Loucy (cell line): ENCODE measurements at regions not wholly inside any gene's neighbourhood (a gene's known extent, or its start where the extent isn't known, plus 50 kb on each side); places are given as distances from the start of the nearest gene placed in this dataset.

Source experiments
- H2AFZ ChIP-seq: fragments of 200-600 bp; sonication (generic); 2 replicates; pipeline ENCODE4 v1.6.0; 2016; ENCODE audit warnings: antibody characterized with exemption, mild to moderate bottlenecking, low read length, moderate library complexity
- H3F3A ChIP-seq: fragments of 200-600 bp; 2 replicates; pipeline ENCODE4 v1.6.0; 2016; ENCODE audit warnings: antibody characterized with exemption, low read depth, mild to moderate bottlenecking
- H3K27me3 ChIP-seq: fragments of 200-600 bp; sonication (generic); 2 replicates; pipeline ENCODE4 v1.6.1; 2014; ENCODE audit warnings: low read length, mild to moderate bottlenecking; ENCODE audit not compliant: insufficient read depth, poor library complexity, severe bottlenecking
- H3K36me3 ChIP-seq: fragments of 200-600 bp; sonication (generic); 2 replicates; pipeline ENCODE4 v1.6.1; 2016; ENCODE audit warnings: low read length; ENCODE audit not compliant: insufficient read depth
- H3K4me1 ChIP-seq: fragments of 200-600 bp; sonication (generic); 2 replicates; pipeline ENCODE4 v1.5.1; 2014; ENCODE audit warnings: low read length, mild to moderate bottlenecking; ENCODE audit not compliant: insufficient read depth, poor library complexity, severe bottlenecking
- H3K4me2 ChIP-seq: fragments of 200-600 bp; sonication (generic); 2 replicates; pipeline ENCODE4 v1.6.0; 2014; ENCODE audit warnings: antibody characterized with exemption, low read length, low read depth, mild to moderate bottlenecking; ENCODE audit not compliant: poor library complexity, severe bottlenecking
- H3K4me3 ChIP-seq: fragments of 200-600 bp; sonication (generic); 2 replicates; pipeline ENCODE4 v1.5.1; 2014; ENCODE audit warnings: low read length, mild to moderate bottlenecking, mixed read lengths; ENCODE audit not compliant: poor library complexity, severe bottlenecking
- H3K79me2 ChIP-seq: fragments of 200-600 bp; sonication (generic); 2 replicates; pipeline ENCODE4 v1.6.1; 2014; ENCODE audit warnings: low read length; ENCODE audit not compliant: insufficient read depth
- H3K9ac ChIP-seq: fragments of 200-600 bp; sonication (generic); 2 replicates; pipeline ENCODE4 v1.6.0; 2014; ENCODE audit warnings: mild to moderate bottlenecking, low read depth, low read length, moderate library complexity; ENCODE audit not compliant: poor library complexity, severe bottlenecking
- H3K9me2 ChIP-seq: fragments of 200-600 bp; sonication (generic); replicated peaks from 2 replicates; pipeline ENCODE4 v1.6.1; 2016; ENCODE audit warnings: low read depth, low read length, mixed read lengths
- H3K9me3 ChIP-seq: fragments of 200-600 bp; sonication (generic); 2 replicates; pipeline ENCODE4 v1.6.1; 2014; ENCODE audit warnings: mild to moderate bottlenecking, antibody characterized with exemption, low read length, low read depth; ENCODE audit not compliant: insufficient read depth
- H4K20me1 ChIP-seq: fragments of 200-600 bp; sonication (generic); 2 replicates; pipeline ENCODE4 v1.6.0; 2014; ENCODE audit warnings: antibody characterized with exemption, low read length, mild to moderate bottlenecking; ENCODE audit not compliant: insufficient read depth, poor library complexity, severe bottlenecking
- CTCF ChIP-seq: fragments of 200-600 bp; sonication (generic); conservative IDR thresholded peaks from 2 replicates; pipeline ENCODE4 v1.5.1; 2014; ENCODE audit warnings: mild to moderate bottlenecking, antibody characterized with exemption, low read length
- EZH2phosphoT487 ChIP-seq: fragments of 200-600 bp; IDR thresholded peaks from 2 replicates; pipeline ENCODE4 v1.6.1; 2018; ENCODE audit warnings: antibody characterized with exemption, mild to moderate bottlenecking, moderate library complexity, borderline replicate concordance

- no peaks in the 10 kb centered on the region for H4K20me1 ChIP-seq
- no peaks in the 10 kb centered on the region for H3K36me3 ChIP-seq
- no peaks in the 10 kb centered on the region for H3K79me2 ChIP-seq
- H3K27me3 ChIP-seq = no peaks in the 10 kb centered on the region
- no peaks in the 10 kb centered on the region for H3K9me2 ChIP-seq
- no peaks in the 10 kb centered on the region for H3K9me3 ChIP-seq
- peaks cover 59% of the 10 kb centered on the region for H3K4me1 ChIP-seq
- peak overlapping the region; percentile 12 for H3K4me2 ChIP-seq
- H2AFZ ChIP-seq = peak overlapping the region; percentile 43
- no peak for TF ChIP-seq CTCF
- no peak for TF ChIP-seq EZH2phosphoT487
- no peaks in the 10 kb centered on the region; the same call in 1 of the 2 replicates for H3F3A ChIP-seq
- no peak overlapping the region for H3K4me3 ChIP-seq
- H3K9ac ChIP-seq = peak overlapping the region; percentile 2
Measured at GRCh38 chr2:172285010-172285621, 142.3 kb upstream of the ITGA6 start.

GRCh38 chr2:172285760-172286159, 141.6 kb upstream of the ITGA6 start:
- H3F3A ChIP-seq = no peaks in the 10 kb centered on the region; the same call in 1 of the 2 replicates
- H3K27me3 ChIP-seq = no peaks in the 10 kb centered on the region
- H4K20me1 ChIP-seq = no peaks in the 10 kb centered on the region
- no peaks in the 10 kb centered on the region for H3K79me2 ChIP-seq
- H3K4me1 ChIP-seq = peaks cover 53% of the 10 kb centered on the region
- H2AFZ ChIP-seq = peak overlapping the region; percentile 43
- no peaks in the 10 kb centered on the region for H3K9me3 ChIP-seq
- no peaks in the 10 kb centered on the region for H3K9me2 ChIP-seq
- no peak overlapping the region for H3K9ac ChIP-seq
- TF ChIP-seq CTCF (no peak), EZH2phosphoT487 (no peak)
- no peak overlapping the region for H3K4me3 ChIP-seq
- H3K4me2 ChIP-seq = peak overlapping the region; percentile 12
- no peaks in the 10 kb centered on the region for H3K36me3 ChIP-seq

GRCh38 chr2:172287190-172287589, 140.2 kb upstream of the ITGA6 start:
- no peaks in the 10 kb centered on the region for H3K79me2 ChIP-seq
- H3K36me3 ChIP-seq = no peaks in the 10 kb centered on the region
- no peaks in the 10 kb centered on the region for H3K27me3 ChIP-seq
- H4K20me1 ChIP-seq = no peaks in the 10 kb centered on the region
- H3K9ac ChIP-seq = no peak overlapping the region
- no peaks in the 10 kb centered on the region for H3K9me3 ChIP-seq
- peaks cover 38% of the 10 kb centered on the region for H3K4me1 ChIP-seq
- TF ChIP-seq CTCF (no peak), EZH2phosphoT487 (no peak)
- no peak overlapping the region for H3K4me3 ChIP-seq
- H3K4me2 ChIP-seq = no peak overlapping the region
- no peak overlapping the region for H2AFZ ChIP-seq
- no peaks in the 10 kb centered on the region; the same call in 1 of the 2 replicates for H3F3A ChIP-seq
- H3K9me2 ChIP-seq = no peaks in the 10 kb centered on the region
